ENCODE measurements at regions not wholly inside any gene's neighbourhood (a gene's known extent, or its start where the extent isn't known, plus 50 kb on each side); places are given as distances from the start of the nearest gene placed in this dataset.

- Mint-ChIP-seq H3K4me1 (no peaks in the 10 kb centered on the region), H3K9me3 (peaks cover 7% of the 10 kb centered on the region), H3K36me3 (ENCODE audit: low read depth) (peaks cover 8% of the 10 kb centered on the region)
These were observed 855.1 kb downstream of the TMEM182 start for GRCh38 chr2:103616891-103617290.

GRCh38 chr2:103618112-103618511 lies 856.3 kb downstream of the TMEM182 start:
- peaks cover 8% of the 10 kb centered on the region for H3K36me3 Mint-ChIP-seq (ENCODE audit: low read depth)
- no peak overlapping the region for H3K27ac Mint-ChIP-seq (ENCODE audit: unreplicated experiment)
- no peaks in the 10 kb centered on the region for H3K4me1 Mint-ChIP-seq
- no peak for TF ChIP-seq CTCF (conservative IDR thresholded peaks at IDR 0.05)
- no peak for DNase-seq (ENCODE audit: low read depth, low spot score)
- peaks cover 15% of the 10 kb centered on the region for H3K9me3 Mint-ChIP-seq
- no peaks in the 10 kb centered on the region for H3K27me3 Mint-ChIP-seq (ENCODE audit: low read depth)
- H3K4me3 Mint-ChIP-seq: no peak overlapping the region

More at GRCh38 chr2:103616891-103617290, 855.1 kb downstream of the TMEM182 start:
- no peak overlapping the region for H3K27ac Mint-ChIP-seq (ENCODE audit: unreplicated experiment)
- no peak overlapping the region for H3K4me3 Mint-ChIP-seq
- no peak for DNase-seq (ENCODE audit: low read depth, low spot score)
- no peak for TF ChIP-seq CTCF (conservative IDR thresholded peaks at IDR 0.05)
- no peaks in the 10 kb centered on the region for H3K27me3 Mint-ChIP-seq (ENCODE audit: low read depth)

- no peaks in the 10 kb centered on the region for H3K27me3 Mint-ChIP-seq (ENCODE audit: low read depth)
- H3K4me1 Mint-ChIP-seq: no peaks in the 10 kb centered on the region
- no peak for DNase-seq (ENCODE audit: low read depth, low spot score)
- no peaks in the 10 kb centered on the region for H3K36me3 Mint-ChIP-seq (ENCODE audit: low read depth)
- TF ChIP-seq CTCF (conservative IDR thresholded peaks at IDR 0.05): no peak
- no peak overlapping the region for H3K27ac Mint-ChIP-seq (ENCODE audit: unreplicated experiment)
- peaks cover 4% of the 10 kb centered on the region for H3K9me3 Mint-ChIP-seq
- no peak overlapping the region for H3K4me3 Mint-ChIP-seq
These were observed 865.5 kb downstream of the TMEM182 start for GRCh38 chr2:103627301-103627700.

GRCh38 chr2:103638978-103639377 lies 877.1 kb downstream of the TMEM182 start:
- no peak for DNase-seq (ENCODE audit: low read depth, low spot score)
- H3K36me3 Mint-ChIP-seq (ENCODE audit: low read depth): no peaks in the 10 kb centered on the region

GRCh38 chr2:103656558-103656957 lies 894.7 kb downstream of the TMEM182 start:
- no peaks in the 10 kb centered on the region for H3K9me3 Mint-ChIP-seq
- H3K4me3 Mint-ChIP-seq: no peak overlapping the region
- DNase-seq (ENCODE audit: low read depth, low spot score): no peak
- no peak overlapping the region for H3K27ac Mint-ChIP-seq (ENCODE audit: unreplicated experiment)
- peaks cover 6% of the 10 kb centered on the region for H3K4me1 Mint-ChIP-seq
- TF ChIP-seq CTCF (conservative IDR thresholded peaks at IDR 0.05): no peak
- no peaks in the 10 kb centered on the region for H3K36me3 Mint-ChIP-seq (ENCODE audit: low read depth)
- H3K27me3 Mint-ChIP-seq (ENCODE audit: low read depth): peaks cover 5% of the 10 kb centered on the region

More at GRCh38 chr2:103638978-103639377, 877.1 kb downstream of the TMEM182 start:
- H3K4me1 Mint-ChIP-seq: peaks cover 6% of the 10 kb centered on the region
- TF ChIP-seq CTCF (conservative IDR thresholded peaks at IDR 0.05): no peak
- peaks cover 3% of the 10 kb centered on the region for H3K9me3 Mint-ChIP-seq
- H3K27ac Mint-ChIP-seq (ENCODE audit: unreplicated experiment): no peak overlapping the region
- no peaks in the 10 kb centered on the region for H3K27me3 Mint-ChIP-seq (ENCODE audit: low read depth)
- H3K4me3 Mint-ChIP-seq: no peak overlapping the region

GRCh38 chr2:103660519-103660918 lies 898.7 kb downstream of the TMEM182 start:
- no peaks in the 10 kb centered on the region for H3K4me1 Mint-ChIP-seq
- no peak for TF ChIP-seq CTCF (conservative IDR thresholded peaks at IDR 0.05)
- H3K27ac Mint-ChIP-seq (ENCODE audit: unreplicated experiment): no peak overlapping the region
- no peaks in the 10 kb centered on the region for H3K36me3 Mint-ChIP-seq (ENCODE audit: low read depth)
- H3K9me3 Mint-ChIP-seq: no peaks in the 10 kb centered on the region
- no peak for DNase-seq (ENCODE audit: low read depth, low spot score)
- H3K27me3 Mint-ChIP-seq (ENCODE audit: low read depth): peaks cover 5% of the 10 kb centered on the region
- H3K4me3 Mint-ChIP-seq: no peak overlapping the region
